OCI-LY3 (cell line): ENCODE measurements at regions not wholly inside any gene's neighbourhood (a gene's known extent, or its start where the extent isn't known, plus 50 kb on each side); places are given as distances from the start of the nearest gene placed in this dataset.

Experiments used
- CTCF ChIP-seq: fragments of 200-600, 300-600 bp; sonication (generic); IDR thresholded peaks from 2 replicates; pipeline ENCODE4 v1.5.1; 2014; ENCODE audit warnings: antibody characterized with exemption, low read length, low read depth
- EZH2phosphoT487 ChIP-seq: fragments of 200-600 bp; shearing (Covaris generic); IDR thresholded peaks from 2 replicates; pipeline ENCODE4 v1.6.1; 2018; ENCODE audit warnings: antibody characterized with exemption, mixed run types, low read depth

GRCh38 chr19:29012457-29012856 lies 200.5 kb downstream of the UQCRFS1 start:
- TF ChIP-seq CTCF (no peak), EZH2phosphoT487 (no peak)
